K562 (cell line): ENCODE measurements at regions not wholly inside any gene's neighbourhood (a gene's known extent, or its start where the extent isn't known, plus 50 kb on each side); places are given as distances from the start of the nearest gene placed in this dataset.
"Not testable (repeated sequence)": the region's sequence is repeated elsewhere in the genome, so short reads cannot be mapped to it uniquely, and the experiment has no call there.

ENCODE experiments used
- ATAC-seq: fragments of 200-7000 bp; cut with Tn5 transposase; 3 replicates; pipeline ENCODE4 v1.9.1; 2020; ENCODE audit warnings: moderate library complexity
- BruUV-seq: library from RNA; stranded (reverse); fragments of 400-500 nt; replicated peaks from 2 replicates; lab custom pipeline; 2021; lab: Mats Ljungman, UMichigan
- CTCF ChIA-PET: fragments of 300-600 bp; formaldehyde crosslinking; extraction: SDS; loops from one replicate; lab custom pipeline; 2021; ENCODE audit warnings: low intra/inter-chr PET ratio; lab: Yijun Ruan, JAX
- POLR2A ChIA-PET: fragments of 300-600, 350-650 bp; sonication (Branson Sonifier 250); formaldehyde crosslinking; extraction: SDS; loops from one replicate; lab custom pipeline; 2021; ENCODE audit warnings: antibody characterized with exemption, inconsistent platforms; lab: Yijun Ruan, JAX
- DNase-seq, 4 experiments: peaks; one replicate each; pipeline versions ENCODE4 v3.0.0 to v3.0.0-alpha.2; 2011 to 2018; ENCODE audit warnings: low spot score in 3 of 4, mixed read lengths in 3 of 4; ENCODE audit errors: extremely low read depth in 1 of 4
- FAIRE-seq: peaks from 2 replicates; lab custom pipeline; 2011; peaks lifted over from hg19 to GRCh38; lab: Jason Lieb, UNC
- H2AFZ ChIP-seq: 2 replicates; pipeline ENCODE4 v1.6.0; 2011; ENCODE audit warnings: low read depth, low read length, control low read depth, inconsistent platforms
- H3K27ac ChIP-seq: fragments of 200-600 bp; 3 replicates; pipeline ENCODE4 v1.8.0; 2011; ENCODE audit warnings: low read depth, mild to moderate bottlenecking, control low read depth, inconsistent platforms, low read length, moderate library complexity, mixed read lengths; ENCODE audit errors: extremely low read depth
- H3K27me3 ChIP-seq, 2 experiments: fragments of 300-600 bp in 1 of 2; 2 replicates in 1 of 2; 3 replicates in 1 of 2; pipeline versions ENCODE4 v1.6.0 to v1.8.0; 2011; ENCODE audit warnings: inconsistent platforms in 2 of 2, low read length in 2 of 2, mild to moderate bottlenecking in 1 of 2, mixed read lengths in 1 of 2, moderate library complexity in 1 of 2; ENCODE audit not compliant: control insufficient read depth in 2 of 2, insufficient read depth in 2 of 2
- H3K36me3 ChIP-seq: fragments of 300-600 bp; 3 replicates; pipeline ENCODE4 v1.8.0; 2011; ENCODE audit warnings: mild to moderate bottlenecking, low read length, inconsistent platforms; ENCODE audit not compliant: control insufficient read depth, insufficient read depth
- H3K4me1 ChIP-seq, 2 experiments: fragments of 200-600 bp in 1 of 2; replicated peaks in 1 of 2; 2 replicates in 1 of 2; 3 replicates in 1 of 2; pipeline versions ENCODE4 v1.5.1 to v1.8.0; 2011; ENCODE audit warnings: inconsistent platforms in 2 of 2, low read length in 2 of 2, mild to moderate bottlenecking in 1 of 2, mixed read lengths in 1 of 2, moderate library complexity in 1 of 2; ENCODE audit not compliant: control insufficient read depth in 2 of 2, insufficient read depth in 2 of 2
- H3K4me2 ChIP-seq: 2 replicates; pipeline ENCODE4 v1.6.1; 2011; ENCODE audit warnings: low read length, control low read depth, inconsistent platforms, mixed read lengths; ENCODE audit not compliant: insufficient read depth
- H3K4me3 ChIP-seq: fragments of 200-600 bp; sonication (generic), shearing (Covaris generic); 2 replicates; pipeline ENCODE4 v1.5.1; 2016; ENCODE audit warnings: control low read depth, inconsistent platforms
- H3K79me2 ChIP-seq: fragments of 200-600 bp; 3 replicates; pipeline ENCODE4 v1.8.0; 2011; ENCODE audit warnings: low read length, inconsistent platforms; ENCODE audit not compliant: control insufficient read depth, insufficient read depth
- H3K9ac ChIP-seq, 2 experiments: 2 replicates each; pipeline versions ENCODE4 v1.6.0 to v1.6.1; 2011; ENCODE audit warnings: low read depth in 2 of 2, low read length in 2 of 2, control low read depth in 1 of 2, inconsistent platforms in 1 of 2, mild to moderate bottlenecking in 1 of 2, mixed read lengths in 1 of 2; ENCODE audit not compliant: insufficient read depth in 1 of 2
- H3K9me1 ChIP-seq: one replicate; pipeline ENCODE4 v1.6.0; 2011; ENCODE audit warnings: inconsistent platforms, mild to moderate bottlenecking, low read length, moderate library complexity; ENCODE audit not compliant: control insufficient read depth, insufficient read depth
- H3K9me3 ChIP-seq: replicated peaks from 2 replicates; pipeline ENCODE4 v1.5.1; 2011; ENCODE audit warnings: low read depth, low read length, inconsistent platforms; ENCODE audit not compliant: control insufficient read depth, insufficient read depth
- H4K20me1 ChIP-seq: replicated peaks from 2 replicates; pipeline ENCODE4 v1.6.1; 2011; ENCODE audit warnings: low read length, inconsistent platforms, mixed read lengths; ENCODE audit not compliant: control insufficient read depth, insufficient read depth
- BRD9 ChIP-seq: fragments of 450-650 bp; IDR thresholded peaks from 2 replicates; pipeline ENCODE4 v1.6.1; 2018; ENCODE audit warnings: low read depth; ENCODE audit not compliant: partially characterized antibody
- HDGF ChIP-seq: fragments of 450-650 bp; IDR thresholded peaks from 2 replicates; pipeline ENCODE4 v1.6.1; 2016
- NR2F6 ChIP-seq: fragments of 450-650 bp; formaldehyde crosslinking; IDR thresholded peaks from 2 replicates; pipeline ENCODE4 v1.4.0; 2020; ENCODE audit warnings: mild to moderate bottlenecking
- SP2 ChIP-seq: IDR thresholded peaks from 2 replicates; pipeline ENCODE4 v1.6.1; 2011; ENCODE audit warnings: mild to moderate bottlenecking, low read depth, low read length, moderate library complexity; ENCODE audit not compliant: poor library complexity, severe bottlenecking; ENCODE audit errors: extremely low read depth
- ZNF121 ChIP-seq: sonication (generic); formaldehyde crosslinking; conservative IDR thresholded peaks from 2 replicates; pipeline ENCODE4 v1.8.0; 2022; ENCODE audit warnings: missing genetic modification reagents
- ZNF239 ChIP-seq: fragments of 250-450 bp; sonication (Bioruptor Pico); IDR thresholded peaks from 2 replicates; pipeline ENCODE4 v1.4.0; 2020; ENCODE audit warnings: mild to moderate bottlenecking
- ZNF324 ChIP-seq: fragments of 250-450 bp; sonication (Bioruptor Pico); IDR thresholded peaks from 2 replicates; pipeline ENCODE4 v1.4.0; 2020; ENCODE audit warnings: mild to moderate bottlenecking
- WGBS: fragments of 100-300 bp; shearing (Covaris generic); methylation state at CpG from one replicate; pipeline ENCODE4 v1.1.6; 2016; ENCODE audit warnings: low coverage, mixed read lengths; ENCODE audit not compliant: insufficient coverage; ENCODE audit errors: missing lambda C conversion rate; 5-methylcytosine and 5-hydroxymethylcytosine counted together
- in situ Hi-C: fragments of 300-500 bp; cut with MboI; formaldehyde crosslinking; loops from 4 replicates; pipeline ENCODE4 v1.15.0; 2018; ENCODE audit warnings: inconsistent platforms, mixed read lengths
- intact Hi-C: fragments of 100-400 bp; cut with micrococcal nuclease; formaldehyde crosslinking; loops from 2 replicates; pipeline ENCODE4 v1.14.2; 2022

DNA sequence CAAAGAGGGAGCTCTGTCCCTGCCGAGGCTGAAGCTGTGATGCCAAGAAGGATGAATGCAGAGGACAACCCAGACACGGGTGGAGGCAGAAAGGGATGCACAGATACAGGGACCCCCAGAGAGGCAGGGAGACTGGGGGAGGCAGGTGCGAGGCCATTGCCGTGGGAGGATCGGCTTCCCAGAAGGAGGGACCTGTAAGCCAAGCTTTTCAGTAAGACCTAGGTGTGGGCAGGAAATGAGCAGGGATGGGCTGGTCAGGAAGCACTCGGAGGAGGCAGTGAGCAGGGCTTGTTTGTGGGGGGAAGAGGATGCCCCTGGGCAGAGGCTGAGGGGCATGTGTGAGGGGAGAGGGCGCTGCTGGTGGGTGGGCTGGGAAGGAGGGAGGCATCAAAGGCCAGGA is 67.7 kb upstream of the WNT4 start:
- no peak for ATAC-seq
- ChIA-PET CTCF (no interaction called here), POLR2A (interaction anchor here (0.6 to 2.4 kb wide), 4 partner anchors 9 to 52 kb away, joined by 3 to 8 read pairs (median 4); no protein-coding TSS in a partner anchor)
- no peak overlapping the region for H3K27ac ChIP-seq
- DNase-seq = no peak
- no peak overlapping the region for H3K4me3 ChIP-seq
- no peaks in the 10 kb centered on the region for H3K79me2 ChIP-seq
- no peak overlapping the region for H3K4me2 ChIP-seq
- no peak overlapping the region for H3K9ac ChIP-seq
- 0% methylated on average over 7 of the region's 7 CpGs for WGBS
- H3K9me1 ChIP-seq = peaks cover 6% of the 10 kb centered on the region
- H3K9me3 ChIP-seq = no peaks in the 10 kb centered on the region
- H3K27me3 ChIP-seq = peaks cover 65 to 71% of the 10 kb centered on the region in 2 experiments
- BruUV-seq = no TSS peak
- H3K4me1 ChIP-seq = no peaks in the 10 kb centered on the region
- no peaks in the 10 kb centered on the region for H3K36me3 ChIP-seq
- intact Hi-C loops = loop anchor here (10.0 kb wide), 1 partner anchor 204 kb away; no protein-coding TSS in a partner anchor
- no peak overlapping the region for H2AFZ ChIP-seq
- FAIRE-seq = no peak
- TF ChIP-seq BRD9 (no peak), ZNF324 (CRISPR knock-in tag) (no peak), NR2F6 (CRISPR knock-in tag) (no peak), SP2 (no peak), ZNF239 (CRISPR knock-in tag) (no peak), HDGF (no peak)
- TF ChIP-seq, all 486 proteins: peak for 0
- in situ Hi-C loops = no loop called here
- H4K20me1 ChIP-seq = peaks cover 8% of the 10 kb centered on the region

- H3K9me3 ChIP-seq, H3K4me2 ChIP-seq, DNase-seq, H2AFZ ChIP-seq, H3K9me1 ChIP-seq, FAIRE-seq, H3K36me3 ChIP-seq, H3K4me3 ChIP-seq, H3K4me1 ChIP-seq, CTCF ChIA-PET, H3K9ac ChIP-seq, in situ Hi-C loops, ATAC-seq, H3K27ac ChIP-seq, H3K79me2 ChIP-seq, BruUV-seq: not testable (repeated sequence)
- WGBS = 0% methylated on average over 6 of the region's 6 CpGs
- TF ChIP-seq ZNF121 (CRISPR knock-in tag) = peak; percentile 72
- intact Hi-C loops = loop anchor here (10.0 kb wide), 1 partner anchor 203 kb away; no protein-coding TSS in a partner anchor
- Histone ChIP-seq H4K20me1 (peaks cover 15% of the 10 kb centered on the region), H3K27me3 (peaks cover 68 to 75% of the 10 kb centered on the region in 2 experiments)
- POLR2A ChIA-PET = interaction anchor here (1.2 to 2.4 kb wide), 2 partner anchors 10 to 18 kb away, joined by 4 to 8 read pairs; no protein-coding TSS in a partner anchor
These were observed 68.6 kb upstream of the WNT4 start for GRCh38 chr1:22211459-22211858.
